ENCODE measurements at regions not wholly inside any gene's neighbourhood (a gene's known extent, or its start where the extent isn't known, plus 50 kb on each side); places are given as distances from the start of the nearest gene placed in this dataset.

GRCh38 chr18:67381608-67382150, 134.8 kb downstream of the DSEL start:
- peaks cover 4% of the 10 kb centered on the region; the same call in 1 of the 2 replicates for H3K9me3 ChIP-seq (ENCODE audit: control insufficient read depth, insufficient read depth, low read length)
- no peak overlapping the region for H3K27ac ChIP-seq (ENCODE audit: low read depth, low read length)
- no peaks in the 10 kb centered on the region for H3F3A ChIP-seq (ENCODE audit: control insufficient read depth, insufficient read depth)
- no peak overlapping the region for H3K4me3 ChIP-seq (ENCODE audit: low read length)
- H3K4me2 ChIP-seq (ENCODE audit: low read length) = no peak overlapping the region
- no peak for TF ChIP-seq EZH2phosphoT487 (IDR thresholded peaks at IDR 0.05; ENCODE audit: borderline replicate concordance, low read length)
- no peak for TF ChIP-seq CTCF (IDR thresholded peaks at IDR 0.05; ENCODE audit: low read depth, low read length, poor library complexity, severe bottlenecking)
- no peaks in the 10 kb centered on the region for H3K27me3 ChIP-seq (ENCODE audit: control insufficient read depth, low read length)
- no peaks in the 10 kb centered on the region for H4K20me1 ChIP-seq (ENCODE audit: control insufficient read depth, insufficient read depth, low read depth, low read length)
- no peaks in the 10 kb centered on the region for H3K4me1 ChIP-seq (ENCODE audit: control insufficient read depth, low read length)
- no peaks in the 10 kb centered on the region for H3K9me2 ChIP-seq (replicated peaks; ENCODE audit: control insufficient read depth, low read length)
- H3K79me2 ChIP-seq (ENCODE audit: control insufficient read depth, low read length) = no peaks in the 10 kb centered on the region
- no peaks in the 10 kb centered on the region for H3K36me3 ChIP-seq (ENCODE audit: control insufficient read depth, low read length)

- H3K9me3 ChIP-seq (ENCODE audit: control insufficient read depth, insufficient read depth, low read length) = peaks cover 4% of the 10 kb centered on the region; the same call in 1 of the 2 replicates
- H3K79me2 ChIP-seq (ENCODE audit: control insufficient read depth, low read length) = no peaks in the 10 kb centered on the region
- no peaks in the 10 kb centered on the region for H3K27me3 ChIP-seq (ENCODE audit: control insufficient read depth, low read length)
- H4K20me1 ChIP-seq (ENCODE audit: control insufficient read depth, insufficient read depth, low read depth, low read length) = no peaks in the 10 kb centered on the region
- no peaks in the 10 kb centered on the region for H3F3A ChIP-seq (ENCODE audit: control insufficient read depth, insufficient read depth)
- H3K27ac ChIP-seq (ENCODE audit: low read depth, low read length) = no peak overlapping the region
- H3K4me2 ChIP-seq (ENCODE audit: low read length) = no peak overlapping the region
- no peaks in the 10 kb centered on the region for H3K4me1 ChIP-seq (ENCODE audit: control insufficient read depth, low read length)
- no peaks in the 10 kb centered on the region for H3K9me2 ChIP-seq (replicated peaks; ENCODE audit: control insufficient read depth, low read length)
- no peaks in the 10 kb centered on the region for H3K36me3 ChIP-seq (ENCODE audit: control insufficient read depth, low read length)
- TF ChIP-seq EZH2phosphoT487 (IDR thresholded peaks at IDR 0.05; ENCODE audit: borderline replicate concordance, low read length) (no peak), CTCF (IDR thresholded peaks at IDR 0.05; ENCODE audit: low read depth, low read length, poor library complexity, severe bottlenecking) (no peak)
- no peak overlapping the region for H3K4me3 ChIP-seq (ENCODE audit: low read length)
Measured at GRCh38 chr18:67380867-67381266, 135.7 kb downstream of the DSEL start.

- Histone ChIP-seq H3K36me3 (ENCODE audit: control insufficient read depth, low read length) (no peaks in the 10 kb centered on the region), H3K27ac (ENCODE audit: low read depth, low read length) (no peak overlapping the region), H3K79me2 (ENCODE audit: control insufficient read depth, low read length) (no peaks in the 10 kb centered on the region), H3K4me1 (ENCODE audit: control insufficient read depth, low read length) (no peaks in the 10 kb centered on the region), H3K9me3 (ENCODE audit: control insufficient read depth, insufficient read depth, low read length) (peaks cover 4% of the 10 kb centered on the region; the same call in 1 of the 2 replicates), H3K4me2 (ENCODE audit: low read length) (no peak overlapping the region), H3K9me2 (replicated peaks; ENCODE audit: control insufficient read depth, low read length) (no peaks in the 10 kb centered on the region), H3F3A (ENCODE audit: control insufficient read depth, insufficient read depth) (no peaks in the 10 kb centered on the region), H4K20me1 (ENCODE audit: control insufficient read depth, insufficient read depth, low read depth, low read length) (no peaks in the 10 kb centered on the region), H3K27me3 (ENCODE audit: control insufficient read depth, low read length) (no peaks in the 10 kb centered on the region), H3K4me3 (ENCODE audit: low read length) (no peak overlapping the region)
- TF ChIP-seq EZH2phosphoT487 (IDR thresholded peaks at IDR 0.05; ENCODE audit: borderline replicate concordance, low read length) (no peak), CTCF (IDR thresholded peaks at IDR 0.05; ENCODE audit: low read depth, low read length, poor library complexity, severe bottlenecking) (no peak)
Measured at GRCh38 chr18:67379981-67380380, 136.5 kb downstream of the DSEL start.
